A549 (cell line): ENCODE measurements at regions not wholly inside any gene's neighbourhood (a gene's known extent, or its start where the extent isn't known, plus 50 kb on each side); places are given as distances from the start of the nearest gene placed in this dataset.

Experiments used
- ATAC-seq, 2 experiments: fragments of 200-7000 bp in 1 of 2; fragments of >200 bp in 1 of 2; cut with Nextera tagmentation in 1 of 2; cut with Tn5 transposase in 1 of 2; 3 replicates each; pipeline versions ENCODE4 v1.8.0 to v1.9.1; 2018 to 2020; ENCODE audit warnings: mild to moderate bottlenecking in 1 of 2, moderate library complexity in 1 of 2
- CTCF ChIA-PET: fragments of 300-600 bp; sonication (Branson Sonifier 250); formaldehyde crosslinking; extraction: SDS; loops from one replicate; lab custom pipeline; 2021; ENCODE audit warnings: antibody characterized with exemption, inconsistent platforms; lab: Yijun Ruan, JAX
- POLR2A ChIA-PET: fragments of 350-600 bp; formaldehyde crosslinking; extraction: SDS; loops from one replicate; lab custom pipeline; 2021; ENCODE audit warnings: antibody characterized with exemption, inconsistent platforms; lab: Yijun Ruan, JAX
- DNase-seq, 2 experiments: peaks; one replicate each; pipeline versions ENCODE4 v3.0.0 to v3.0.0-alpha.2; 2011 to 2016; ENCODE audit warnings: low read depth in 1 of 2, low spot score in 1 of 2
- FAIRE-seq: peaks from 2 replicates; lab custom pipeline; 2011; peaks lifted over from hg19 to GRCh38; lab: Jason Lieb, UNC
- H3K27ac ChIP-seq, 2 experiments: fragments of >200 bp; sonication (Bioruptor Twin); formaldehyde crosslinking; 3 replicates each; pipeline ENCODE4 v1.5.1; 2016 to 2017
- H3K4me1 ChIP-seq: fragments of >200 bp; sonication (Bioruptor Twin); formaldehyde crosslinking; 3 replicates; pipeline ENCODE4 v1.6.1; 2016
- H3K4me2 ChIP-seq: fragments of >200 bp; sonication (Bioruptor Twin); formaldehyde crosslinking; 3 replicates; pipeline ENCODE4 v1.6.1; 2016
- H3K4me3 ChIP-seq: fragments of >200 bp; sonication (Bioruptor Twin); formaldehyde crosslinking; 3 replicates; pipeline ENCODE4 v1.5.1; 2016
- H3K9me3 ChIP-seq: fragments of >200 bp; sonication (Bioruptor Twin); formaldehyde crosslinking; 3 replicates; pipeline ENCODE4 v1.6.1; 2016
- CBX8 ChIP-seq: fragments of 200-600 bp; sonication (generic); IDR thresholded peaks from 2 replicates; pipeline ENCODE4 v1.6.1; 2016
- CHD2 ChIP-seq: fragments of 150-350 bp; IDR thresholded peaks from 2 replicates; pipeline ENCODE4 v1.6.1; 2014; ENCODE audit warnings: low read length; ENCODE audit not compliant: partially characterized antibody
- EHF ChIP-seq: fragments of 250-450 bp; sonication (Bioruptor Pico); IDR thresholded peaks from 2 replicates; pipeline ENCODE4 v1.5.0; 2020; ENCODE audit warnings: mild to moderate bottlenecking
- EHMT2 ChIP-seq: fragments of 200-600 bp; sonication (generic); IDR thresholded peaks from 2 replicates; pipeline ENCODE4 v1.6.1; 2016; ENCODE audit warnings: antibody characterized with exemption, low read depth, mild to moderate bottlenecking, moderate library complexity
- ESRRA ChIP-seq: fragments of 150-350 bp; IDR thresholded peaks from 2 replicates; pipeline ENCODE4 v1.6.1; 2014; ENCODE audit warnings: mild to moderate bottlenecking, low read length, borderline replicate concordance
- FOSB ChIP-seq: fragments of 250-450 bp; sonication (Bioruptor Pico); IDR thresholded peaks from 2 replicates; pipeline ENCODE4 v1.5.0; 2020; ENCODE audit warnings: mild to moderate bottlenecking, moderate library complexity
- FOXS1 ChIP-seq: fragments of 250-450 bp; sonication (Bioruptor Pico); IDR thresholded peaks from 2 replicates; pipeline ENCODE4 v1.5.0; 2020; ENCODE audit warnings: mild to moderate bottlenecking, moderate library complexity
- GATA3 ChIP-seq: IDR thresholded peaks from 2 replicates; pipeline ENCODE4 v1.6.1; 2012; ENCODE audit warnings: borderline replicate concordance
- JUN ChIP-seq, 2 experiments: fragments of >200 bp; sonication (Bioruptor Twin); formaldehyde crosslinking; IDR thresholded peaks; 2 replicates in 1 of 2; 3 replicates in 1 of 2; pipeline ENCODE4 v1.6.1; 2016 to 2017
- KDM5A ChIP-seq: fragments of 200-600 bp; sonication (generic); IDR thresholded peaks from 2 replicates; pipeline ENCODE4 v1.6.1; 2016; ENCODE audit warnings: antibody characterized with exemption, mild to moderate bottlenecking
- MAZ ChIP-seq: fragments of 150-350 bp; IDR thresholded peaks from 2 replicates; pipeline ENCODE4 v1.6.1; 2014; ENCODE audit warnings: antibody characterized with exemption, low read depth, low read length, borderline replicate concordance
- MYC ChIP-seq: IDR thresholded peaks from 2 replicates; pipeline ENCODE4 v1.6.1; 2012; ENCODE audit warnings: mild to moderate bottlenecking, inconsistent platforms, low read length, improper control_type of control experiment, borderline replicate concordance
- NFE2L2 ChIP-seq: fragments of 150-350 bp; conservative IDR thresholded peaks from 2 replicates; pipeline ENCODE4 v1.6.1; 2014; ENCODE audit warnings: low read length
- POLR2AphosphoS2 ChIP-seq: conservative IDR thresholded peaks from 2 replicates; pipeline ENCODE4 v1.6.1; 2012; ENCODE audit warnings: low read length, improper control_type of control experiment, inconsistent platforms
- RFX5 ChIP-seq: fragments of 450-650 bp; IDR thresholded peaks from 2 replicates; pipeline ENCODE4 v1.7.1; 2014; ENCODE audit warnings: antibody characterized with exemption, mild to moderate bottlenecking, moderate library complexity
- RNF2 ChIP-seq: fragments of 200-600 bp; sonication (generic); IDR thresholded peaks from 2 replicates; pipeline ENCODE4 v1.6.1; 2016; ENCODE audit warnings: low read depth, mild to moderate bottlenecking, antibody characterized with exemption, moderate library complexity, borderline replicate concordance
- SMC3 ChIP-seq: fragments of >200 bp; sonication (Bioruptor Twin); formaldehyde crosslinking; IDR thresholded peaks from 3 replicates; pipeline ENCODE4 v1.6.1; 2018; ENCODE audit warnings: inconsistent platforms
- ZC3H11A ChIP-seq: fragments of 450-650 bp; IDR thresholded peaks from 2 replicates; pipeline ENCODE4 v1.6.1; 2014; ENCODE audit warnings: antibody characterized with exemption, mild to moderate bottlenecking
- ZSCAN20 ChIP-seq: fragments of 250-450 bp; sonication (Bioruptor Pico); IDR thresholded peaks from 2 replicates; pipeline ENCODE4 v1.8.0; 2022; ENCODE audit warnings: mild to moderate bottlenecking, moderate library complexity
- WGBS: methylation state at CpG from one replicate; pipeline ENCODE4 v1.1.6; 2017; ENCODE audit errors: missing lambda C conversion rate; 5-methylcytosine and 5-hydroxymethylcytosine counted together
- TF ChIP-seq, protein P1 (sequence below): fragments of >200 bp; sonication (Bioruptor Twin); formaldehyde crosslinking; IDR thresholded peaks from 3 replicates; pipeline ENCODE4 v1.6.1; 2016
- TF ChIP-seq, protein P2 (sequence below): IDR thresholded peaks from 2 replicates; pipeline ENCODE4 v1.6.1; 2012; ENCODE audit warnings: low read depth, borderline replicate concordance
- TF ChIP-seq, protein P3 (sequence below): IDR thresholded peaks from 2 replicates; pipeline ENCODE4 v1.6.1; 2012

DNA sequence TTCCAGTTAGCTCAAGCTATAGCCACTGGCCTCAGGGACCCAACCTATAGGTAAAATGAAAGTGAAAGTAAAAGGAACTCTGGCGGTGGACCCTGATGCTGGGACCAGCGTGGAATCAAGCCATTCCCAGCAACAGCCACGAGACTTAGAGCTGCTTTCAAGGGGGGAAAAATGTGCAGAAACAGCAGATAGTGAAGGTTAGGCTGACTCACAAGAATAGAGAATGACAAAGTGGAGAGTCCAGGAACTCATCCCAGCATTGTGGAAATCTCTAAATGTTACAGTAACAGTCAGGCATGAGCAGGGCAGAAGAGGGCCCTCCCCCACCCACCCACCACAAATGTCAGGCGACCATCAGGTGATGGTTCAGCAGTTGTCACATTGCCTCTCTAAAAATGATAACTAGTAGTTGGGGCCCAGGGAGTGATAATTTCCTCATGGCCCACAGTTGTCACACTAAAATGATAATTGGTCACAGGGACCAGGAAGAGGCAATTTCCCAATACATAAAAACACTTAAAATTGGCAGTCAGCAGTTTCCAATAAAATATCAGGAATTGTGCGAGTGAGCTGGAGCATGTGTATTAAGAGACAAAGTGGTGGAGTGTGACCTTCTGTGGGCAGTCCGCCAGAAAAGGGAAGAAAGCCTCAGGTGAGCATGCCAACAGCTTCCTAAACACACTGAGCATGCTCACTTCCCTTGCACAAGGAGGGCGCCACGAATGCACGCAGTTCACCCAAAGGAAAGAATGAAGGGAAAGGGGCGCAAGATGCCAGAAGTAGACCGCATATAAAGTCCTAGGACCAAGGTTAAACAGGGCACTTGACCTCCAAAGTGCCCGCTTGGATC lies 129.8 kb upstream of the PPP1R3A start (continued):
- no peak for TF ChIP-seq CHD2

DNA sequence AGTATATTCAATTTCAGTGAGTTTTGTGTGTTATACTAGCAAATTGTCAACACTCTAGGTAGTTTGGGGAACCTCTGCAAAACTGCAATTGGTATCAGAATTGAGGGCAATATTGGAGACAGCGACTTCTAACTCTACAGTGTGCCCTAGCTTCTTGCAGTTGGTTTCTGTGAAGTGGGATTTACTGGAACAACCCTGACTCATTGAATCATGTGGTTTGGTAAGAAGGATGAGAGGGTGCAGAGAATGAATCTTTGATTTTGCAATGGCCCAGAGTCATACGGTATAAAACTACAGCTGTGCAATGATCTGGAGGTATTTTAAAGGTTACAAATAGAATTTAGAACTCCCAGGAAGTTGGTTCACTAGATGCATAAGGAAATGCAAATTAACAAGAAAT lies 129.1 kb upstream of the PPP1R3A start:
- DNase-seq (peak in 1 of 2 experiments; percentile 1), ATAC-seq (peak; percentile 24 to 68; a peak in 4 of 6 replicates), FAIRE-seq (no peak)
- Histone ChIP-seq H3K4me1 (0 out of 3 replicates have a peak, but pooled peaks cover 4% of the 10 kb centered on the region), H3K27ac (peak overlapping the region in 1 of 2 experiments; percentile 63; a peak in 1 of 6 replicates), H3K4me2 (peak overlapping the region; percentile 68), H3K4me3 (peak overlapping the region; percentile 29; the same call in 1 of the 3 replicates), H3K9me3 (no peaks in the 10 kb centered on the region)
- ChIA-PET POLR2A (no interaction called here), CTCF (no interaction called here)
- WGBS: 24% methylated on average over 2 of the region's 2 CpGs
- TF ChIP-seq CBX8 (no peak), MAZ (no peak), KDM5A (no peak), ZSCAN20 (no peak), MYC (no peak), NFE2L2 (no peak), JUN (IDR thresholded peaks at IDR 0.05) (no peak), GATA3 (no peak), POLR2AphosphoS2 (no peak), SMC3 (no peak), FOXS1 (CRISPR knock-in tag) (no peak), EHF (CRISPR knock-in tag) (no peak), ZC3H11A (no peak), EHMT2 (no peak), FOSB (CRISPR knock-in tag) (no peak), RFX5 (no peak)
- TF ChIP-seq, protein P1, sequence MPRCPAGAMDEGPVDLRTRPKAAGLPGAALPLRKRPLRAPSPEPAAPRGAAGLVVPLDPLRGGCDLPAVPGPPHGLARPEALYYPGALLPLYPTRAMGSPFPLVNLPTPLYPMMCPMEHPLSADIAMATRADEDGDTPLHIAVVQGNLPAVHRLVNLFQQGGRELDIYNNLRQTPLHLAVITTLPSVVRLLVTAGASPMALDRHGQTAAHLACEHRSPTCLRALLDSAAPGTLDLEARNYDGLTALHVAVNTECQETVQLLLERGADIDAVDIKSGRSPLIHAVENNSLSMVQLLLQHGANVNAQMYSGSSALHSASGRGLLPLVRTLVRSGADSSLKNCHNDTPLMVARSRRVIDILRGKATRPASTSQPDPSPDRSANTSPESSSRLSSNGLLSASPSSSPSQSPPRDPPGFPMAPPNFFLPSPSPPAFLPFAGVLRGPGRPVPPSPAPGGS: no peak
- TF ChIP-seq, protein P2, sequence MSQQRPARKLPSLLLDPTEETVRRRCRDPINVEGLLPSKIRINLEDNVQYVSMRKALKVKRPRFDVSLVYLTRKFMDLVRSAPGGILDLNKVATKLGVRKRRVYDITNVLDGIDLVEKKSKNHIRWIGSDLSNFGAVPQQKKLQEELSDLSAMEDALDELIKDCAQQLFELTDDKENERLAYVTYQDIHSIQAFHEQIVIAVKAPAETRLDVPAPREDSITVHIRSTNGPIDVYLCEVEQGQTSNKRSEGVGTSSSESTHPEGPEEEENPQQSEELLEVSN: no peak
- TF ChIP-seq, protein P3, sequence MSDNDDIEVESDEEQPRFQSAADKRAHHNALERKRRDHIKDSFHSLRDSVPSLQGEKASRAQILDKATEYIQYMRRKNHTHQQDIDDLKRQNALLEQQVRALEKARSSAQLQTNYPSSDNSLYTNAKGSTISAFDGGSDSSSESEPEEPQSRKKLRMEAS: no peak

DNA sequence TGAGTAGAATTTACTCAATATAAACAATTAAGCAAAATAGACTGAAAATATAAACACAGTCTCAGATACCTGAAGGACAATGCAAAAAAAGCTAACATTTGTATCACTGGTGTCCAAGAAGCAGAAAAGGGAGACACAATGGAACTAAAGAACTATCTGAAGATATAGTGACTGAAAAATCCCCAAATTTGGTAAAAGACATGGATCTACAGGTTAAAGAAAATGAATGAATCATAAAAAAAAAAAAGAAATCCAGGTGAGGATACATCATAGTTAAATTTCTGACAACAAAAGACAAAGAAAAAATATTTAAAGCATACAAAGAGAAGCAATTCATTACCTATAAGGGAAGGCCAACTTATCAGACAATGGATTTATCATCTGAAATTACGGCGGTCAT lies 114.7 kb upstream of the PPP1R3A start:
- TF ChIP-seq CHD2 (no peak), RNF2 (no peak), POLR2AphosphoS2 (no peak), ESRRA (no peak)
- TF ChIP-seq, all 56 proteins: peak for 0
- 81% methylated on average over 2 of the region's 2 CpGs for WGBS
- CTCF ChIA-PET: no interaction called here

More for the DNA sequence above, 114.7 kb upstream of the PPP1R3A start:
- ATAC-seq (no peak), FAIRE-seq (no peak), DNase-seq (no peak)
- no peak overlapping the region for H3K27ac ChIP-seq
- H3K9me3 ChIP-seq: no peaks in the 10 kb centered on the region
- POLR2A ChIA-PET: no interaction called here
- H3K4me1 ChIP-seq: no peaks in the 10 kb centered on the region
- no peak overlapping the region for H3K4me2 ChIP-seq
- no peak overlapping the region for H3K4me3 ChIP-seq
